ENCODE measurements at regions not wholly inside any gene's neighbourhood (a gene's known extent, or its start where the extent isn't known, plus 50 kb on each side); places are given as distances from the start of the nearest gene placed in this dataset.

DNA sequence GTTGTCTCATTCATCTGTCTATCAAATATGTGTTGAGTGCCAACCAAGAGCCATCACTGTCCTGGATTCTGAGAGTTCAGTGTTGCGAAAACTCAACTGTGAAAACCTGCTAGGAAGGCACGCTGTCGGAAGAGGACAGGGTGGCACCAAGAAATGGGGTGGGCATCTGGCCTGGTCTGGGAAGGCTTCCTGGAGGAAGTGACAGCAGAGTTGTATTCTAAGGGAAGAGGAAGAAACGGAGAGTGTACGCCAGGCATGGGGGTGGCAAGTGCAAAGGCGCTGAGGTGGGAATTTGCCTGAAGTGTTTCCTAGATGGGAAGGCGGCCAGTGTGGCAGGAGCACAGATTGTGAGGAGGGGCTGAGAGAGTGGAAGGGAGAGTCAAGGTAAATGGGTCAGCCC is 91.2 kb downstream of the ANKRD60 start:
- TF ChIP-seq, protein P1, sequence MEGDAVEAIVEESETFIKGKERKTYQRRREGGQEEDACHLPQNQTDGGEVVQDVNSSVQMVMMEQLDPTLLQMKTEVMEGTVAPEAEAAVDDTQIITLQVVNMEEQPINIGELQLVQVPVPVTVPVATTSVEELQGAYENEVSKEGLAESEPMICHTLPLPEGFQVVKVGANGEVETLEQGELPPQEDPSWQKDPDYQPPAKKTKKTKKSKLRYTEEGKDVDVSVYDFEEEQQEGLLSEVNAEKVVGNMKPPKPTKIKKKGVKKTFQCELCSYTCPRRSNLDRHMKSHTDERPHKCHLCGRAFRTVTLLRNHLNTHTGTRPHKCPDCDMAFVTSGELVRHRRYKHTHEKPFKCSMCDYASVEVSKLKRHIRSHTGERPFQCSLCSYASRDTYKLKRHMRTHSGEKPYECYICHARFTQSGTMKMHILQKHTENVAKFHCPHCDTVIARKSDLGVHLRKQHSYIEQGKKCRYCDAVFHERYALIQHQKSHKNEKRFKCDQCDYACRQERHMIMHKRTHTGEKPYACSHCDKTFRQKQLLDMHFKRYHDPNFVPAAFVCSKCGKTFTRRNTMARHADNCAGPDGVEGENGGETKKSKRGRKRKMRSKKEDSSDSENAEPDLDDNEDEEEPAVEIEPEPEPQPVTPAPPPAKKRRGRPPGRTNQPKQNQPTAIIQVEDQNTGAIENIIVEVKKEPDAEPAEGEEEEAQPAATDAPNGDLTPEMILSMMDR (conservative IDR thresholded peaks at IDR 0.05; ENCODE audit: low read length): no peak
- no peak for TF ChIP-seq EZH2phosphoT487 (IDR thresholded peaks at IDR 0.05; ENCODE audit: borderline replicate concordance)
